RCC 7860 (cell line): ENCODE measurements at regions not wholly inside any gene's neighbourhood (a gene's known extent, or its start where the extent isn't known, plus 50 kb on each side); places are given as distances from the start of the nearest gene placed in this dataset.
A peak's percentile ranks its signal among the peaks of the same experiment; 100 is the strongest.

ENCODE experiments used
- DNase-seq: peaks from one replicate; pipeline ENCODE4 v3.0.0-alpha.2; 2015; ENCODE audit warnings: low spot score
- FAIRE-seq: peaks from 2 replicates; lab custom pipeline; 2012; peaks lifted over from hg19 to GRCh38; lab: Jason Lieb, UNC

DNA sequence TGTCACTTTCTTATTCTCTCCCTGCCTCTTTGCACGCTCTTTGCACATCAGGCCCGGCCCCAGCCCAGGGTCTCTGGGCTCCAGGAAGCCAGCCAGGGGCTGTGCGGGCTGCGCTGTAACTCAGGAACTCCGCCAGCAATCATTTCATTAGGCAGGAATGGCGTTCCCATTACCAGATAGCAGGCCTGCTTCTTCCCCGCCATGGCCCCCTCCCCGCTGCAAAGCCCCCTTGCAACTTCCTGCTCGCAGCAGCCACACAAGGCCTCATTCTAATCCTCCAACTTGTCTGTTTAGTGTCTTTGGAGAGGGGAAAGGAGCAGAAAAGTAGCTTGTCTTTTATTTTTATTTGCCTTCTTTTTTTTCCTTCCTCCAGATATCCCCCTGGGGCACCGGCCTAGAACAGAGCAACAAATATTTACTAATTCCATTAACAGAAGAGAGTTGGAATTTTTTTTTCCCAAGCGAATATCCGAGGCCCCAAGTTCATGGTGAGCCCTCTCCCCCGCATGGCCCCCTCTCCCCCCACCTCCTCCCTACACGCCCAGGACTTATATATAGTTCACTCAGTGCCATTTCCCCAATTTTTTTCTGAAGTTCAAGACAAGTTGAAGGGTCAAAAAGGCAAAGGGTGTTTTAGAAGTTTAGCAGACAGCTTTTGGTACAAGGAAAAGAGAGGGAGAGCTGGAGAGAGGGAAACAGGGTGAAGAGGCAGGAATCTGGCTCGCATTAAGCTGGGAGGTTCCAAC is 329.4 kb upstream of the TBX3 start:
- no peak for FAIRE-seq
- no peak for DNase-seq

DNA sequence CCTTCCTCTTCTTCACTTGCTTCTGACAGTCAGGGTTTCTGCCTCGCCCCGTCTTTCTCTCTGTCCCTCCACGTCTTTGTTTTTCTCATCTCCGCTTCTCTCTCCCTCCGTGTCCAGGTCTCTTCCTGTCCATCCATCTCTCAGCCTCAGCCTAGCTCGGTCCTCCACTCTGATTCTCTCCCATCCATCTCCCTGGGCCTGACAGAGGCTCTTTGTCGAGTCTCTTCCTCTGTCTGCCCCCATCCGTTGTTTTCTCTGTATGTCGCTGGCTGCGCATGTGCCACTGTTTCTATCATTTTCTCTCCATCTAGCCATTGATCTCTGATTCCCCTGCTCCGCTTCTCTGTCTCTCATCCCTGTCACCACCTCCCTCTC is 328.9 kb upstream of the TBX3 start:
- FAIRE-seq (no peak), DNase-seq (no peak)

DNA sequence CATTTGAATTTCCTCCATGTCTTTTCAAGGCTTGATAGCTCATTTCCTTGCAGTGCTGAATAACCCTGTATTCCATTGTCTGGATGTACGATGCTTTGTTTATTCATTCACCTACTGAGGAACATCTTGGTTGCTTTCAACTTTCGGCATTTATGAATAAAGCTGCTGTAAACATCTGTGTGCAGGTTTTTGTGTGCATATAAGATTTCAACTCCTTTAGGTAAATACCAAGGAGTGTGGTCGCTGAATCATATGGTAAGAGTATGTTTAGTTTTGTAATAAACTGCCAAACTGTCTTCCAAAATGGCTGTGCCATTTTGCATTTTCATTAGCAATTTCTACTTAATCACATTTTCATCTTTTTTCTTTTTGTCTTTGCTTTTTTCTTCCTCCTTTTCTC is 327.7 kb upstream of the TBX3 start:
- DNase-seq = no peak
- FAIRE-seq = no peak

DNA sequence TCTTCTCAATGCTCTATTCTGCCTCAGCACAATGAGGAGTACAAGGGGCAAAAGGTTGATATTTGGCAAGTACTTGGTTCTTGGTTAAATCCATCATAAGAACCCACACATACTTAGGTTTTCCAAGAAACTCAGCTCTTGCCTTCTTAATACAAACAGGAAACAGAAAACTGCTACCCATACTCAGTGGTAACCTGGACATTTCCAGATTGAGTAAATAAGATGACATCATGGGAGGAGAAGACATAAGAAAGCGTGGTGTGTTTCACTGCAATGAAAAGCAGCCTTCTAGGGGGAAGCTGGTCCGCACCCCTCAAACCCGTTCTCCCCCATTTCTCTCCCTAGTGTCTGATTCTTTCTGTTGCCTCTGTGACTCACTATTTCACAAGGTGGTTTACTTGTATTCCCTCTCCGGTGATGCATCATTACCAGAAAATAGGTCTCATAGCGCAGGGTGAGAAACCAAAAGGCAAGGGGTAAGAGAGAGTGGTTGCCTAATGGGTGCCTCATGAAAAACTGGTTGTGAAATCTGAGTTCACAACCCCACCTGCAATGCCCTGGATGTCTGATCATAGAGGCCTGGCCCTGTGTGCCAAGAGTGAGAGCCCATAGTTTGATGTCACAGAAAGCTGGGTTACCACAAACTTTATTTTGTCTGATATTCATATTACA is 326.5 kb upstream of the TBX3 start:
- no peak for DNase-seq
- no peak for FAIRE-seq

- FAIRE-seq = no peak
Measured at GRCh38 chr12:115008929-115009328, 325.0 kb upstream of the TBX3 start.

DNA sequence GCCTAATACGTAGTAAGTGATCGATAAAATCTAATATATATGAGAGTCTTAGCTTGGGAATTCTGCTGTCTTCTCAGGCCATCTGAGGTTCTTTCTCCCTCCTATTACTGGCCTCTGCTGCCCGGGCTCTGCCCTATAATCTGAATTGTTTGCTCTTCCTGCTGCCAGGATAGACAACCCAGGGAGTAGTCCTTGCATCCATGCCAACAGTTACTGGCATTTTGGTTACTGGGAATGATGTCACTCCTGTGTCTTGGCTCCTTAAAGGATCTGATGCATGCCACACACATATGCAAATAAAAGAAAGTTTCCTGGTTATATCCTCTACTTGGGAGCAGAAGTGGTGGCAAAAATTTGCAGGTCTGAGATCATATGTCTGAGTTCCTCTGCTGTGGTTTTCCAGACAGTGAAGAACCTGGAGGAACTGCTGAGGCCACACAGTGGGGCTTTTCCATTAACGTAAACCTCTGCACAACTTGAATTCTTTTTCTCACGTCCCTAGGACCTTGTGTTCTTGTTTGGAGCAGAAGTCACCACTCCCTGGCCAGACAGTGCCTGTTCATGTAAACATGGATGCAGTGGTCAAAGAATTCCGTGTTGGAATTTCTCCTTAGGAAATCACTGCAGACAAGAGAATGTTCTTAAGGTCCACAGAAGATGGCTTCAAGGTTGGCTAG is 320.6 kb upstream of the TBX3 start:
- FAIRE-seq (no peak), DNase-seq (peak; percentile 29)

More at GRCh38 chr12:115008929-115009328, 325.0 kb upstream of the TBX3 start:
- no peak for DNase-seq

GRCh38 chr12:115002434-115002833 is 318.5 kb upstream of the TBX3 start:
- DNase-seq (no peak), FAIRE-seq (no peak)

DNA sequence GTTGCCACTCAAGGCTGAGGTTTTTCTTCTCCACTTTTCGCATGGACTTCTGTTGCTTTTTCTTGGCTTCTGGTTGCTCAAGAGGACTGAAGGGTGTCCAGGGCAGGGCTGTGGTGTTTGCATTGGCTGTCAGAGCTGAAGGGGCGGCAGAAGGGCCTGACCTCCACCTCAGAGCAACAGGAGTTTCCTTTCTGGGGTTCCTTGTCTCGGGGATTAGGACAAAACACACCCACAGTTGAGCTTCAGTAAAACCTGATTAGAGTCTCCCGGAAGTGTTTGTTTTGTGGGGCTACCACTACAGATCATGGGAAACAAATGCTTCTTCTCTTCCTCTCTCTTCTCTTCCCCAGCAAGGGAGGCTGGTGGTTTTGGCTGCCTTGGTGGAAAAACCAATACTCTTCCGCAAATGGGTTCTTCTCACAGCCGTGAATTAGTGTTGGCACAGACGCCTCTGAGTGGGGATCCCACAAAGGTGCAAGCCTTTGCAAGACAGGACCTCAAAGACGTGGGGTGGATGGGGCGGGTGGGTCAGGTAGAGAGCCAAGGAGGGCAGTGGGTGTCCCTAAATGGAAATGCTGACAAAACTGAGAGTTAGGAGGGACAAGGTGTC is 317.7 kb upstream of the TBX3 start:
- FAIRE-seq (no peak), DNase-seq (no peak)

- DNase-seq = peak; percentile 39
- FAIRE-seq = no peak
Measured at GRCh38 chr12:115000038-115000437, 316.1 kb upstream of the TBX3 start.

DNA sequence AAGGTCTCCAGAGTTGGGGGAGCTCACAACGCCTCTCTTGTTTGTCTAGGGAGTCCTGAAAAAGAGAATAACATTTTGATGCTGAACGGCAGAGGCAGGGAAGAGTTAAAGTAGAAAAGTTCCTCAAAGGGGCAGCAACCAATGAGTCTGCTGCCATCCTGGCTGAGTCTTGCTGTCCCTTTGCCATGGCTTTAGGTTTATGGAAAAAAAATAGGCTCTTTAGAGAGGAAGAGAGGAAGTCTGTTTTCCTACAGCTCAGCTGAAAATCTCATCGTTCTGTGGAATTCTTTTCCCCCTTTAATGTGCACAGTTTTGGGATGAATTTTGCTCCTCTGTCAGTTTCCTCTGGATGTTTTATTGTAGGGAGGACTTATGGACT is 314.8 kb upstream of the TBX3 start:
- FAIRE-seq (no peak), DNase-seq (no peak)

DNA sequence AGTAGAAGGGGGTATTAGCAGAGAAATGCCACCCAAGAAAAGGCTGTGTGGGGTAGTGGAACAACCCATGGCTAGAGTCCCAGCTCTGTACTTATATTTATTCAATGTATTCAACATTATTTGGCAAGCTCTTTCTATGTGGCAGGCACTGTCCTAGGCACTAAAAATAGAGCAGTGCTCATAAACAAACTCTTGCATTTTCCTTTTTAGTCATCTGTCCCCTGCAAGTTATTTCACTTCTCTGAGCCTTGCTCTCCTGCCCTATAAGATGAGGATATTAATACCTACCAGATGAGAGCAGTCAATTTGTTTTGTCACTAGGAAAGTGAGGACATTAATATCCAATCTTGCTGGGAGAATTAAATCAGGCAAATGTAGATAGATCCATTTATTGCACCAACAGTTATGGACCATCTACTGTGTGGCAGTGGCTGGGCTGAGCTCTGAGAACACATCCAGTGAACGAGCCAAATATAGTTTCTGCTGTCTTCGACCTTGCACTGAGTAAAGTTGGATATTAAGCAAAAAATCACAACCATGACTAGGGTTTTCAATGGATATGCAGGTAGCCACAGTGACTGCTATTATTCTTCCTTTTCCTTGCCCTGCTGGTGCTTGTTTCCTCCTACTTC is 314.3 kb upstream of the TBX3 start:
- FAIRE-seq = no peak
- DNase-seq = no peak

- FAIRE-seq (no peak), DNase-seq (no peak)
Measured at GRCh38 chr12:114996382-114996781, 312.4 kb upstream of the TBX3 start.

DNA sequence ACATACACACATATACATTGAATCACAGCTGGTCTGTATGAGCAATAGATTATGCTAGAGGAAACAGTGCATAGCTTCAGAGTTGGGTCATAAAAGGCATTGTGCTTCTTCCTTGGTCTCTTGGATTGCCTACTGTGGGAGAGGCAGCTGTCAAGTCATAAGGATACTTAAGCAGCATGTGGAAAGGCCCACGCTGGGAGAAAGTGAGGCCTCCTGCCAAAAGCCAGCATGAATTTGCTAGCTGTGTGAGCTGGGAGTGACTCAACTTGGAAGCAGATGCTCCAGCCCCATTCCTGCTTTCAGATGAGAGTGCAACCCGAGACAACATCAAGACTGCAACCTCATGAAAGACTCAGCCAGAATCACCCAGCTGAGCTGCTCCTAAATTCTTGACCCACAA is 311.9 kb upstream of the TBX3 start:
- FAIRE-seq (no peak), DNase-seq (no peak)

- FAIRE-seq (no peak), DNase-seq (no peak)
Measured at GRCh38 chr12:114993165-114993564, 309.2 kb upstream of the TBX3 start.

DNA sequence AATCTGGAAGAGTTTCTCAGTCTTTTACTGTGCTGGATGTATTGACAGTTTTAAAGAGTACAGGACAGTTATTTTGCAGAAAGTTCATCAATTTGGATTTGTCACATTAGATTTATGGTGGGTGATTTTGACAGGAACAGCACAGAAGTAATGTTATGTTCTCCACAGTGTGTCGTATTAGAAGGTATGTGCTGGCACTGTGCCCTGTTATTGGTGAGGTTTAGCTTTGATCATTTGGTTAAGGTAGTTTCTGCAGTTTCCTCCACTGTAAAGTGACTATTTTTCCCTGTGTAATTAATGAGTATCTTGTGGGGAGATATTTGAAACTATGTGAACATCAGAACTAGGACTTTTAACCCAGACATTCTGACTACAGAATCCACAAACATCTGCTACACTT is 308.5 kb upstream of the TBX3 start:
- DNase-seq = no peak
- FAIRE-seq = no peak

DNA sequence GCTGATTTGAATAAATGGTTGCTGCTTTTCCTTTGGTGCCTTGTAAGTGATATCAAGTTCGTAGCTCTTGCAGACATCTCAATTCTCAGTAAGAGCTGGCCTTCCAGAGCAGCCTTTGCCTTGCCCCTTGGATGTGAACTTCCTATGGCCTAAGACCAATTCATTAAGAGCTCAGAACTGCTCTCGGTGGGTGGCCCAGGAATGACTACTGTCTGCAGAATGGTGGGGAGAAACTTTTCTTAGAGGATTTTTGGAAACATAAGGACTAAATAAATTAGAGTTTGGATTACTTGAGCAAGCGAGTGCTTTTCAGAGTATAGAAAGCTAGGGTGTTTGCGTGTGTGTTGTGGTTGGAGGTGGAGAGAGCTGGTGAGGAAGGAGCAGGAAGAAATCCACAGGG is 306.4 kb upstream of the TBX3 start:
- FAIRE-seq (no peak), DNase-seq (no peak)

- DNase-seq = no peak
- no peak for FAIRE-seq
Measured at GRCh38 chr12:114986849-114987248, 302.9 kb upstream of the TBX3 start.

GRCh38 chr12:114986178-114986714 is 302.3 kb upstream of the TBX3 start:
- DNase-seq = no peak
- no peak for FAIRE-seq

GRCh38 chr12:114984634-114985061 is 300.7 kb upstream of the TBX3 start:
- no peak for FAIRE-seq
- no peak for DNase-seq

DNA sequence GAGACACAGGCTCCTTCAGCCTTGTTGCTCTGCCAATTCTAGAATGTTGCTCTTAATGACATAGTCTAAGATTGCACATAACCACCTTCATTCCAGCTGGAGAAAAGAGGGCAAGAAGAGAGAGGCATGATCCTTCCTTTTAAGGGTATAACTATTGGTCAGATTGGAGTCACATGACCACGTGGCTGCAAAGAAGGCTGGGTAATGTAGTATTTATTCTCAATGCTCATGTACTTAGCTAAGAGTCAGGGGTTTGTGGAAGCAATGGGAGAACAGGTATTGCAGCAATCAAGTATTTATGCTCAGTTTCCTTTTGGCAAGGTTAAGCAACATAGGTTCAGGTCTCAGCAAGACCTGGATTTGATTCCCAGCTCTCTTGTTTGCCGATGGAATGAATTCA is 298.8 kb upstream of the TBX3 start:
- no peak for DNase-seq
- no peak for FAIRE-seq

DNA sequence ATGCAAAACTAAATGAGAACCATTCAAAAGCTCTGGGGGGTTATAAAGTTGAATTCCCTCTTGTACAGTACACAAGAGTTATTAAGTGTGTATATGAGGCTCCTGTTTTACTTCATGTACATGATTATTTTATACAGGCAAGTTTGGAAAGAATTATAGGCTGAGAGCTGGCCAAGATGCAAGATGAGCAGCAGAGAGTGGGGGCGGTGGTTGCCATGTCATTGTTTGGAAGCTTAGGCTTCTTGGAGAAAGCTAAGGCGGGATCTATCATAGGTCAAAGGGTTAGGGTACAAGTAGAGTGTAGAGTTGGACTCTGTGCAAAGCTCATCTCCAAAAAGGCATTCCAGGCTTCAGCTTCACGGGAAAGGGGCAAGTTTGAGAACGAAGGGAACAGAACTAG is 297.1 kb upstream of the TBX3 start:
- DNase-seq = no peak
- FAIRE-seq = no peak
